SK-N-SH (cell line): ENCODE measurements at regions not wholly inside any gene's neighbourhood (a gene's known extent, or its start where the extent isn't known, plus 50 kb on each side); places are given as distances from the start of the nearest gene placed in this dataset.

Experiments
- CTCF ChIA-PET: fragments of 300-600, 350-600 bp; formaldehyde crosslinking; extraction: SDS; loops from one replicate; lab custom pipeline; 2021; lab: Yijun Ruan, JAX
- POLR2A ChIA-PET: fragments of 350-600 bp; sonication (Branson Sonifier 250); formaldehyde crosslinking; extraction: SDS; loops from one replicate; lab custom pipeline; 2020; ENCODE audit warnings: antibody characterized with exemption, inconsistent platforms; lab: Yijun Ruan, JAX
- DNase-seq: peaks from one replicate; pipeline ENCODE4 v3.0.0; 2012
- H2AFZ ChIP-seq: fragments of 200-600 bp; sonication (generic); 2 replicates; pipeline ENCODE4 v1.8.1; 2016; ENCODE audit warnings: antibody characterized with exemption, mild to moderate bottlenecking, low read depth
- H3F3A ChIP-seq: fragments of 200-600 bp; sonication (generic); replicated peaks from 2 replicates; pipeline ENCODE3; 2016; ENCODE audit warnings: antibody characterized with exemption, mild to moderate bottlenecking; ENCODE audit not compliant: insufficient read depth
- H3K27ac ChIP-seq, 2 experiments: fragments of 200-500 bp in 1 of 2; fragments of 200-600 bp in 1 of 2; sonication (Bioruptor generic) in 1 of 2; sonication (generic), shearing (Covaris generic) in 1 of 2; 2 replicates each; pipeline versions ENCODE4 v1.5.1 to v1.6.1; 2014 to 2016; ENCODE audit warnings: low read depth in 2 of 2, inconsistent platforms in 1 of 2, low read length in 1 of 2, mild to moderate bottlenecking in 1 of 2, mixed read lengths in 1 of 2
- H3K27me3 ChIP-seq: fragments of 200-600 bp; sonication (generic), shearing (Covaris generic); 2 replicates; pipeline ENCODE4 v1.6.1; 2016; ENCODE audit warnings: mixed run types; ENCODE audit not compliant: insufficient read depth
- H3K36me3 ChIP-seq, 2 experiments: fragments of 200-500 bp in 1 of 2; fragments of 200-600 bp in 1 of 2; sonication (Bioruptor generic) in 1 of 2; sonication (generic) in 1 of 2; replicated peaks in 1 of 2; 2 replicates each; pipeline versions ENCODE3 to v1.5.1; 2014 to 2016; ENCODE audit warnings: low read length in 1 of 2, mild to moderate bottlenecking in 1 of 2; ENCODE audit not compliant: insufficient read depth in 2 of 2, control insufficient read depth in 1 of 2
- H3K4me1 ChIP-seq, 2 experiments: fragments of 200-500 bp in 1 of 2; fragments of 200-600 bp in 1 of 2; sonication (Bioruptor generic) in 1 of 2; sonication (generic), shearing (Covaris generic) in 1 of 2; 2 replicates each; pipeline versions ENCODE4 v1.5.1 to v1.6.1; 2014 to 2016; ENCODE audit warnings: low read depth in 1 of 2, low read length in 1 of 2, mixed run types in 1 of 2; ENCODE audit not compliant: insufficient read depth in 2 of 2, control insufficient read depth in 1 of 2
- H3K4me2 ChIP-seq: fragments of 200-600 bp; sonication (generic), shearing (Covaris generic); 2 replicates; pipeline ENCODE4 v1.6.1; 2017; ENCODE audit warnings: mixed run types
- H3K4me3 ChIP-seq, 2 experiments: fragments of 200-500 bp in 1 of 2; fragments of 200-600 bp in 1 of 2; sonication (Bioruptor generic) in 1 of 2; sonication (generic), shearing (Covaris generic) in 1 of 2; 2 replicates each; pipeline versions ENCODE4 v1.5.1 to v1.8.1; 2014 to 2016; ENCODE audit warnings: low read depth in 2 of 2, inconsistent platforms in 1 of 2, low read length in 1 of 2, mild to moderate bottlenecking in 1 of 2, mixed read lengths in 1 of 2, moderate library complexity in 1 of 2
- H3K79me2 ChIP-seq: fragments of 200-600 bp; sonication (generic); 2 replicates; pipeline ENCODE4 v1.8.1; 2017; ENCODE audit warnings: mild to moderate bottlenecking; ENCODE audit not compliant: insufficient read depth
- H3K9ac ChIP-seq: fragments of 200-600 bp; sonication (generic); 2 replicates; pipeline ENCODE4 v1.6.1; 2017; ENCODE audit warnings: mixed run types
- H3K9me2 ChIP-seq: fragments of 200-600 bp; sonication (generic); 2 replicates; pipeline ENCODE4 v1.6.1; 2017; ENCODE audit warnings: mixed run types
- H3K9me3 ChIP-seq: fragments of 200-600 bp; sonication (generic); 2 replicates; pipeline ENCODE4 v1.6.1; 2017; ENCODE audit warnings: mixed run types, mild to moderate bottlenecking, moderate library complexity
- H4K20me1 ChIP-seq: fragments of 200-600 bp; sonication (generic); 2 replicates; pipeline ENCODE4 v1.6.1; 2017; ENCODE audit warnings: mild to moderate bottlenecking, mixed run types; ENCODE audit not compliant: insufficient read depth
- EP300 ChIP-seq, 2 experiments: IDR thresholded peaks; 2 replicates each; pipeline versions ENCODE4 v1.4.0 to v1.6.1; 2012; ENCODE audit warnings: borderline replicate concordance in 1 of 2, low read depth in 1 of 2, low read length in 1 of 2
- FOXJ3 ChIP-seq: sonication (generic); formaldehyde crosslinking; IDR thresholded peaks from 2 replicates; pipeline ENCODE4 v1.5.1; 2020; ENCODE audit warnings: mild to moderate bottlenecking, missing genetic modification reagents
- GATA2 ChIP-seq: sonication (generic); formaldehyde crosslinking; IDR thresholded peaks from 2 replicates; pipeline ENCODE4 v1.5.0; 2020; ENCODE audit warnings: mild to moderate bottlenecking, missing genetic modification reagents
- NFIC ChIP-seq: IDR thresholded peaks from 2 replicates; pipeline ENCODE4 v1.4.0; 2012; ENCODE audit warnings: borderline replicate concordance
- NRF1 ChIP-seq: IDR thresholded peaks from 2 replicates; pipeline ENCODE4 v1.6.1; 2012; ENCODE audit warnings: low read depth, mild to moderate bottlenecking, low read length
- RAD21 ChIP-seq: IDR thresholded peaks from 2 replicates; pipeline ENCODE4 v1.6.1; 2012; ENCODE audit warnings: mild to moderate bottlenecking, low read length
- RCOR1 ChIP-seq: fragments of 150-350 bp; IDR thresholded peaks from 2 replicates; pipeline ENCODE4 v1.6.1; 2017; ENCODE audit warnings: antibody characterized with exemption, low read length
- RFX5 ChIP-seq: IDR thresholded peaks from 2 replicates; pipeline ENCODE4 v1.6.1; 2012; ENCODE audit warnings: mild to moderate bottlenecking, improper control_type of control experiment, low read length
- RXRA ChIP-seq: IDR thresholded peaks from 2 replicates; pipeline ENCODE4 v1.4.0; 2012; ENCODE audit warnings: low read depth, mild to moderate bottlenecking, borderline replicate concordance
- SIN3A ChIP-seq: IDR thresholded peaks from 2 replicates; pipeline ENCODE4 v1.6.1; 2012; ENCODE audit warnings: low read depth, mild to moderate bottlenecking, low read length, moderate library complexity, borderline replicate concordance
- YY1 ChIP-seq: IDR thresholded peaks from 2 replicates; pipeline ENCODE4 v1.4.0; 2012; ENCODE audit warnings: low read depth, mild to moderate bottlenecking
- WGBS: methylation state at CpG from one replicate; pipeline ENCODE4 v1.1.6; 2017; ENCODE audit warnings: low lambda C conversion rate; 5-methylcytosine and 5-hydroxymethylcytosine counted together
- TF ChIP-seq, protein P1 (sequence below): IDR thresholded peaks from 2 replicates; pipeline ENCODE4 v1.4.0; 2012; ENCODE audit warnings: low read depth
- TF ChIP-seq, protein P2 (sequence below): IDR thresholded peaks from 2 replicates; pipeline ENCODE4 v1.4.0; 2012; ENCODE audit warnings: low read depth, borderline replicate concordance
- TF ChIP-seq, protein P3 (sequence below): fragments of 200-600 bp; sonication (generic); IDR thresholded peaks from 2 replicates; pipeline ENCODE4 v1.6.1; 2017; ENCODE audit warnings: antibody characterized with exemption, mild to moderate bottlenecking, moderate library complexity
- TF ChIP-seq, protein P4 (sequence below): IDR thresholded peaks from 2 replicates; pipeline ENCODE4 v1.6.1; 2012; ENCODE audit warnings: mild to moderate bottlenecking, low read depth, low read length, moderate library complexity

DNA sequence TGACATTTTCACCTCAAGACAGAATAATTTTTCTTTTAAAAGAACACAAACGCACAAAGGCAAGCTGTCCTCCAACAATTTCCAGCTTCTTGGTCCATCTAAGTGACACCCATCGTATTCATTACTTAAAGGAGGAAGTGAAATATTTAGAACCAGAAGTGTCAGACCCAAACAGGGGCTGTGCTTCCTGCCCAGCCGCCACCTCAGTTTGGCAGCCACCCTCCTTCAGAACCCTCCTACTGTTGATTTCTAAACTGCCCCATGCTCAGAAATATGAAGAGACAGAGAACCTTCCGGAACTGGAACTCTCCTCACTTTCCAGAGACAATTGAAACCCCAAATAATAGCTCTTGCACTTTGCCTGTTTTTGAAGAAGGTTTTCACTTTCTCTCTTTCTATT lies 734.8 kb upstream of the SALL3 start (continued):
- TF ChIP-seq, protein P1, sequence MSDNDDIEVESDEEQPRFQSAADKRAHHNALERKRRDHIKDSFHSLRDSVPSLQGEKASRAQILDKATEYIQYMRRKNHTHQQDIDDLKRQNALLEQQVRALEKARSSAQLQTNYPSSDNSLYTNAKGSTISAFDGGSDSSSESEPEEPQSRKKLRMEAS: no peak
- no peak for TF ChIP-seq RCOR1

DNA sequence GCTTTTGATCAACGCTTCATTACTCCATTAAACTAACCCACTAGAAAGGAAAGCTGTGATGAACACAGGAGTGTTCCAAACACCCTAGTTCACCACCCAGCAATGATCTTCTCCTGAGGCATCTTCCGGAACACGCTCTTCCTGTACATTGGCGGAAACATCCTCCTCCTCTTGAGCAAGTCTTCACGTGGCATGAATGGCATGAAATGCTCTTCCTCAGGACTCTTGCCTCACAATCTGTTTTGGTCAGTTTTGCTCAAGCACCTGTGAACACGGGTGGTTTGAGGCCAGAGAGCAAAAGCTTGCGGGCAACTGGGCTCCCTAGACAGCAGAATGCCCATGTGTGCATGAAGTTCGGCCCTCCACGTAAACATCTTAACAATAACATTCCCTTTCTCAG lies 734.2 kb upstream of the SALL3 start:
- Histone ChIP-seq H4K20me1 (no peaks in the 10 kb centered on the region), H3K9me3 (no peaks in the 10 kb centered on the region), H3K4me2 (no peak overlapping the region), H3K36me3 (no peaks in the 10 kb centered on the region), H3K4me3 (no peak overlapping the region), H3K27me3 (peaks cover 42% of the 10 kb centered on the region; the same call in 1 of the 2 replicates), H3K27ac (no peak overlapping the region), H3K4me1 (no peaks in the 10 kb centered on the region), H3F3A (no peaks in the 10 kb centered on the region), H2AFZ (no peak overlapping the region), H3K9me2 (no peaks in the 10 kb centered on the region), H3K79me2 (no peaks in the 10 kb centered on the region), H3K9ac (no peak overlapping the region)
- ChIA-PET POLR2A (no interaction called here), CTCF (no interaction called here)
- WGBS: 8% methylated on average over 9 of the region's 9 CpGs
- TF ChIP-seq RFX5: no peak
- no peak for TF ChIP-seq NRF1
- TF ChIP-seq, protein P1: no peak
- TF ChIP-seq, protein P2, sequence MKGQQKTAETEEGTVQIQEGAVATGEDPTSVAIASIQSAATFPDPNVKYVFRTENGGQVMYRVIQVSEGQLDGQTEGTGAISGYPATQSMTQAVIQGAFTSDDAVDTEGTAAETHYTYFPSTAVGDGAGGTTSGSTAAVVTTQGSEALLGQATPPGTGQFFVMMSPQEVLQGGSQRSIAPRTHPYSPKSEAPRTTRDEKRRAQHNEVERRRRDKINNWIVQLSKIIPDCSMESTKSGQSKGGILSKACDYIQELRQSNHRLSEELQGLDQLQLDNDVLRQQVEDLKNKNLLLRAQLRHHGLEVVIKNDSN: no peak
- no peak for TF ChIP-seq GATA2 (CRISPR knock-in tag)
- no peak for TF ChIP-seq YY1
- TF ChIP-seq, protein P3, sequence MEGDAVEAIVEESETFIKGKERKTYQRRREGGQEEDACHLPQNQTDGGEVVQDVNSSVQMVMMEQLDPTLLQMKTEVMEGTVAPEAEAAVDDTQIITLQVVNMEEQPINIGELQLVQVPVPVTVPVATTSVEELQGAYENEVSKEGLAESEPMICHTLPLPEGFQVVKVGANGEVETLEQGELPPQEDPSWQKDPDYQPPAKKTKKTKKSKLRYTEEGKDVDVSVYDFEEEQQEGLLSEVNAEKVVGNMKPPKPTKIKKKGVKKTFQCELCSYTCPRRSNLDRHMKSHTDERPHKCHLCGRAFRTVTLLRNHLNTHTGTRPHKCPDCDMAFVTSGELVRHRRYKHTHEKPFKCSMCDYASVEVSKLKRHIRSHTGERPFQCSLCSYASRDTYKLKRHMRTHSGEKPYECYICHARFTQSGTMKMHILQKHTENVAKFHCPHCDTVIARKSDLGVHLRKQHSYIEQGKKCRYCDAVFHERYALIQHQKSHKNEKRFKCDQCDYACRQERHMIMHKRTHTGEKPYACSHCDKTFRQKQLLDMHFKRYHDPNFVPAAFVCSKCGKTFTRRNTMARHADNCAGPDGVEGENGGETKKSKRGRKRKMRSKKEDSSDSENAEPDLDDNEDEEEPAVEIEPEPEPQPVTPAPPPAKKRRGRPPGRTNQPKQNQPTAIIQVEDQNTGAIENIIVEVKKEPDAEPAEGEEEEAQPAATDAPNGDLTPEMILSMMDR: no peak
- no peak for TF ChIP-seq NFIC
- TF ChIP-seq RCOR1: no peak
- no peak for TF ChIP-seq RXRA
- no peak for TF ChIP-seq SIN3A
- no peak for DNase-seq

DNA sequence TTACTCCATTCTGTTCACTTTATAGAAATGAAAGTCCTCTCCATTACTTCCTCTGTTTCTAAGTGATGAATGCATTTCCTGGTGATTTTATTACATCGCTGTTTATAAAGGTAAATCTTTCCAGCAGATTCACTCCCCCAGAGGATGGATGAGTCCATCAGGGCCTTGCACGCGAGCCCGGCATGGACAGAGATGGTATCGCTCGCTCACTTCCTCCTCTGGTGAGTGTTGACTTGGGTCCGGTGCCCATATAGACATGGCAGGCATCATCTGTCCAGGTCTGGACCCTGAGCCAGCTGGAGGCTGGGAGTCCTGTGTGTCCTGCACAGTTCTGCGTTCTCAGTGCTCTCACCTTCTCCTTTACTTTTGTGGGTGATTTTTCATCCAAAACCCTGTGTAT lies 733.6 kb upstream of the SALL3 start:
- CTCF ChIA-PET: no interaction called here
- TF ChIP-seq FOXJ3 (CRISPR knock-in tag): no peak
- no peak for TF ChIP-seq EP300 (IDR thresholded peaks at IDR 0.05; ENCODE audit: borderline replicate concordance in 1 of 2, low read depth in 1 of 2, low read length in 1 of 2)
- TF ChIP-seq, protein P3: no peak
- no peak for TF ChIP-seq RXRA
- TF ChIP-seq, protein P2: no peak
- TF ChIP-seq RAD21: no peak
- TF ChIP-seq, protein P4, sequence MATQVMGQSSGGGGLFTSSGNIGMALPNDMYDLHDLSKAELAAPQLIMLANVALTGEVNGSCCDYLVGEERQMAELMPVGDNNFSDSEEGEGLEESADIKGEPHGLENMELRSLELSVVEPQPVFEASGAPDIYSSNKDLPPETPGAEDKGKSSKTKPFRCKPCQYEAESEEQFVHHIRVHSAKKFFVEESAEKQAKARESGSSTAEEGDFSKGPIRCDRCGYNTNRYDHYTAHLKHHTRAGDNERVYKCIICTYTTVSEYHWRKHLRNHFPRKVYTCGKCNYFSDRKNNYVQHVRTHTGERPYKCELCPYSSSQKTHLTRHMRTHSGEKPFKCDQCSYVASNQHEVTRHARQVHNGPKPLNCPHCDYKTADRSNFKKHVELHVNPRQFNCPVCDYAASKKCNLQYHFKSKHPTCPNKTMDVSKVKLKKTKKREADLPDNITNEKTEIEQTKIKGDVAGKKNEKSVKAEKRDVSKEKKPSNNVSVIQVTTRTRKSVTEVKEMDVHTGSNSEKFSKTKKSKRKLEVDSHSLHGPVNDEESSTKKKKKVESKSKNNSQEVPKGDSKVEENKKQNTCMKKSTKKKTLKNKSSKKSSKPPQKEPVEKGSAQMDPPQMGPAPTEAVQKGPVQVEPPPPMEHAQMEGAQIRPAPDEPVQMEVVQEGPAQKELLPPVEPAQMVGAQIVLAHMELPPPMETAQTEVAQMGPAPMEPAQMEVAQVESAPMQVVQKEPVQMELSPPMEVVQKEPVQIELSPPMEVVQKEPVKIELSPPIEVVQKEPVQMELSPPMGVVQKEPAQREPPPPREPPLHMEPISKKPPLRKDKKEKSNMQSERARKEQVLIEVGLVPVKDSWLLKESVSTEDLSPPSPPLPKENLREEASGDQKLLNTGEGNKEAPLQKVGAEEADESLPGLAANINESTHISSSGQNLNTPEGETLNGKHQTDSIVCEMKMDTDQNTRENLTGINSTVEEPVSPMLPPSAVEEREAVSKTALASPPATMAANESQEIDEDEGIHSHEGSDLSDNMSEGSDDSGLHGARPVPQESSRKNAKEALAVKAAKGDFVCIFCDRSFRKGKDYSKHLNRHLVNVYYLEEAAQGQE: no peak

More for the DNA sequence above, 733.6 kb upstream of the SALL3 start:
- WGBS: 7% methylated on average over 8 of the region's 8 CpGs
- H3K9me3 ChIP-seq: no peaks in the 10 kb centered on the region
- H3K27me3 ChIP-seq: peaks cover 41% of the 10 kb centered on the region; the same call in 1 of the 2 replicates
- H2AFZ ChIP-seq: no peak overlapping the region
- no peaks in the 10 kb centered on the region for H3F3A ChIP-seq
- no peak overlapping the region for H3K9ac ChIP-seq
- no peaks in the 10 kb centered on the region for H3K36me3 ChIP-seq
- no peak overlapping the region for H3K27ac ChIP-seq
- no peaks in the 10 kb centered on the region for H3K79me2 ChIP-seq
- no peak overlapping the region for H3K4me2 ChIP-seq
- POLR2A ChIA-PET: no interaction called here
- DNase-seq: no peak
- no peaks in the 10 kb centered on the region for H3K4me1 ChIP-seq
- no peak overlapping the region for H3K4me3 ChIP-seq
- H4K20me1 ChIP-seq: no peaks in the 10 kb centered on the region
- H3K9me2 ChIP-seq: no peaks in the 10 kb centered on the region
